Esophagus squamous epithelium (tissue), 5 donors: ENCODE measurements at regions not wholly inside any gene's neighbourhood (a gene's known extent, or its start where the extent isn't known, plus 50 kb on each side); places are given as distances from the start of the nearest gene placed in this dataset.
"Not testable (repeated sequence)": the region's sequence is repeated elsewhere in the genome, so short reads cannot be mapped to it uniquely, and the experiment has no call there.

Source experiments
- DNase-seq: peaks from one replicate; lab custom pipeline; 2025; lab: John Stamatoyannopoulos, UW
- H3K27ac ChIP-seq, 4 donors: fragments of 200-600 bp; sonication (generic); one replicate each; pipeline ENCODE4 v1.5.1; 2016 to 2019; ENCODE audit warnings: mild to moderate bottlenecking in 1 of 4
- H3K27me3 ChIP-seq, 4 donors: fragments of 200-600 bp; sonication (generic); 1 replicate in 3 of 4; 2 replicates in 1 of 4; pipeline versions ENCODE4 v1.5.1 to v1.6.0; 2017 to 2021; ENCODE audit warnings: antibody characterized with exemption in 1 of 4
- H3K36me3 ChIP-seq, 3 donors: fragments of 200-600 bp; sonication (generic); one replicate each; pipeline ENCODE4 v1.5.1; 2016 to 2019
- H3K4me1 ChIP-seq, 3 donors: fragments of 200-600 bp; sonication (generic); one replicate each; pipeline ENCODE4 v1.5.1; 2017 to 2019
- H3K4me3 ChIP-seq, 4 donors: fragments of 200-600 bp; sonication (generic); 1 replicate in 3 of 4; 2 replicates in 1 of 4; pipeline ENCODE4 v1.5.1; 2016 to 2019; ENCODE audit warnings: mild to moderate bottlenecking in 2 of 4, moderate library complexity in 1 of 4
- H3K9me3 ChIP-seq, 3 donors: fragments of 200-600 bp; sonication (generic); one replicate each; pipeline ENCODE4 v1.5.1; 2016 to 2019
- CTCF ChIP-seq, 6 experiments: fragments of 450-650 bp in 4 of 6; fragments of 200-600 bp in 2 of 6; sonication (generic) in 2 of 6; IDR thresholded peaks; one replicate each; pipeline ENCODE4 v1.5.1; 2016 to 2019; ENCODE audit warnings: antibody characterized with exemption in 6 of 6, mild to moderate bottlenecking in 4 of 6, moderate library complexity in 4 of 6
- POLR2A ChIP-seq, 4 donors: fragments of 450-650 bp; IDR thresholded peaks; one replicate each; pipeline ENCODE4 v1.6.1; 2017; ENCODE audit warnings: antibody characterized with exemption in 4 of 4, mild to moderate bottlenecking in 4 of 4, moderate library complexity in 3 of 4
- WGBS, 2 donors: methylation state at CpG; one replicate each; pipeline ENCODE4 v1.1.5; 2018; 5-methylcytosine and 5-hydroxymethylcytosine counted together
- intact Hi-C: fragments of 100-400 bp; cut with DNase I; formaldehyde crosslinking; loops from one replicate; pipeline ENCODE4 v1.15.0; 2022
- donor health status: DM: yes; HTN: yes; CAD: no.

DNA sequence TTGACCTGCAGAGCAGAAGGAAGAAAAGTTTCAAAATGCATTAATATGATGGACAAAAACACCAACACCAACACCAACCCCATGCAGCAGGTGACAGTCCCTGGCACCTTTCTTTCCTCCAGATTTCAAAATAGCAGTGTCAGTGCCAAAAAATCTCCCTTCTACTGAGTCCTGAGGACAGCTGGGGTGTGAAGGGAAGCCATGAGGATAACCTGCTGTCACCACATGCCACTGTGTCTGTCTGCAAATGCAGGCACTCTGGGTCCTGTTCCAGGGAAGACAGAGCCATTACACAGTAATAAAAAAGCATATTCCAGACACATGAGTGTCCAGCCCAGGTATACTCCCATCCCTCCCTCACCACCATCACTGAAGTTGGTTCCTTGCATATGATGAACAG is 187.5 kb downstream of the BMP15 start:
- no peaks in the 10 kb centered on the region for H3K27me3 ChIP-seq
- H3K36me3 ChIP-seq = no peaks in the 10 kb centered on the region
- TF ChIP-seq CTCF (IDR thresholded peaks at IDR 0.05) = no peak
- no peak for TF ChIP-seq POLR2A (IDR thresholded peaks at IDR 0.05)
- no peak overlapping the region for H3K27ac ChIP-seq
- H3K9me3 ChIP-seq = no peaks in the 10 kb centered on the region
- no peak for DNase-seq
- intact Hi-C loops = no loop called here
- no peaks in the 10 kb centered on the region for H3K4me1 ChIP-seq
- H3K4me3 ChIP-seq = no peak overlapping the region

DNA sequence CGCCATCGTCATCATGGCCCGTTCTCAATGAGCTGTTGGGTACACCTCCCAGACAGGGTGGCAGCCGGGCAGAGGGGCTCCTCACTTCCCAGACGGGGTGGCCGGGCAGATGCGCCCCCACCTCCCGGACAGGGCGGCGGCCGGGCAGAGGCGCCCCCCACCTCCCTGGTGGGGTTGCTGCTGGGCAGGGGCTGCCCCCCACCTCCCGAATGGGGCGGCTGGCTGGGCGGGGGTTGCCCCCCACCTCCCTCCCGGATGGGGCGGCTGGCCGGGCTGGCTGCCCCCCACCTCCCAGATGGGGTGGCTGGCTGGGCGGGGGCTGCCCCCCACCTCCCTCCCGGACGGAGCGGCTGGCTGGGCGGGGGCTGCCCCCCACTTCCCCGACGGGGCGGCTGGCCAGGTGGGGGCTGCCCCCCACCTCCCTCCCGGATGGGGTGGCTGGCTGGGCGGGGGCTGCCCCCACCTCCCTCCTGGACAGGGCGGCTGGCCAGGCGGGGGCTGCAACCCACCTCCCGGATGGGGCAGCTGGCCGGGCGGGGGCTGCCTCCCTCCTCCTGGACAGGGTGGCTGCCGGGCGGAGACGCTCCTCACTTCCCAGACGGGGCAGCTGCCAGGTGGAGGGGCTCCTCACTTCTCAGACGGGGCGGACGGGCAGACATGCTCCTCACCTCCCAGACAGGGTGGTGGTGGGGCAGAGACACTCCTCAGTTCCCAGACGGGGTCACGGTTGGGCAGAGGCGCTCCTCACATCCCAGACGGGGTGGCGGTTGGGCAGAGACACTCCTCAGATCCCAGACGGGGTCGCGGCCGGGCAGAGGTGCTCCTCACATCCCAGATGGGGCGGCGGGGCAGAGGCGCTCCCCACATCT is 208.8 kb downstream of the BMP15 start:
- DNase-seq, H3K27ac ChIP-seq, intact Hi-C loops, H3K4me1 ChIP-seq, H3K27me3 ChIP-seq, H3K9me3 ChIP-seq, H3K36me3 ChIP-seq, H3K4me3 ChIP-seq: not testable (repeated sequence)
- 95 to 100% methylated on average over 3 of the region's 52 CpGs for WGBS, 2 donors

- WGBS, 2 donors = 100% methylated on average over 1 of the region's 4 CpGs; no CpG with 5 or more reads in 1 of the 2 donors
- H3K27ac ChIP-seq, H3K4me1 ChIP-seq, DNase-seq, H3K9me3 ChIP-seq, H3K27me3 ChIP-seq, H3K36me3 ChIP-seq, H3K4me3 ChIP-seq, intact Hi-C loops: not testable (repeated sequence)
Observed at GRCh38 chrX:51125743-51126142, 206.9 kb upstream of the NUDT10 start.

GRCh38 chrX:51144828-51145442 is 187.7 kb upstream of the NUDT10 start:
- intact Hi-C loops = no loop called here
- no peak for DNase-seq
- H3K36me3 ChIP-seq = no peaks in the 10 kb centered on the region
- H3K4me3 ChIP-seq = no peak overlapping the region
- H3K27ac ChIP-seq = no peak overlapping the region
- H3K27me3 ChIP-seq = no peaks in the 10 kb centered on the region
- WGBS, 2 donors = 0 to 21% methylated on average over 1 to 3 of the region's 3 CpGs
- no peaks in the 10 kb centered on the region for H3K4me1 ChIP-seq
- H3K9me3 ChIP-seq = no peaks in the 10 kb centered on the region
- TF ChIP-seq POLR2A (IDR thresholded peaks at IDR 0.05) = no peak
- peak; percentile 20 to 57 (median 30) for TF ChIP-seq CTCF (IDR thresholded peaks at IDR 0.05)

DNA sequence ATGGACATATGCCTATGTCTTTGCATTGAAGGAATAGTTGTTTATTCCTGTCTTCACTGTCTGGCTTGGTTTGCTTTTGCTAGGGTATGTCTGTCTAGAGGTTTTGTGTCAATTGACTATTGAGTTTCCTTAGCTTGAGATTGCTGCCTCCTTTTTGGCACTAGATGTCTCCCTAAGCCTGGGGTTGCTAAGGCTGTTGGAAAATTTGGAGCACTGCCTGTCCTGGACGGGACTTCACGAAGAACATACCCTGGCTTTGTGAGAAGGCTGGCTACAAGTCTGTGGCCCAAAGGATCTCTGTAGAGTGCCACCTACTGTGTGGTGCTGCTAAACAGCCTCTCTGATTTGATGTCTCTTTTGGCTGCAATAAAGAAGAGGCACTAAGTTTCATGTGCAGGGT is 183.8 kb upstream of the NUDT10 start:
- Histone ChIP-seq H3K36me3 (no peaks in the 10 kb centered on the region), H3K4me1 (no peaks in the 10 kb centered on the region), H3K4me3 (no peak overlapping the region), H3K9me3 (no peaks in the 10 kb centered on the region), H3K27me3 (no peaks in the 10 kb centered on the region), H3K27ac (no peak overlapping the region)
- TF ChIP-seq POLR2A (IDR thresholded peaks at IDR 0.05) = no peak
- TF ChIP-seq CTCF (IDR thresholded peaks at IDR 0.05) = no peak
- 23% methylated on average over 2 of the region's 2 CpGs; no CpG with 5 or more reads in 1 of the 2 donors for WGBS, 2 donors
- no peak for DNase-seq
- intact Hi-C loops = no loop called here

DNA sequence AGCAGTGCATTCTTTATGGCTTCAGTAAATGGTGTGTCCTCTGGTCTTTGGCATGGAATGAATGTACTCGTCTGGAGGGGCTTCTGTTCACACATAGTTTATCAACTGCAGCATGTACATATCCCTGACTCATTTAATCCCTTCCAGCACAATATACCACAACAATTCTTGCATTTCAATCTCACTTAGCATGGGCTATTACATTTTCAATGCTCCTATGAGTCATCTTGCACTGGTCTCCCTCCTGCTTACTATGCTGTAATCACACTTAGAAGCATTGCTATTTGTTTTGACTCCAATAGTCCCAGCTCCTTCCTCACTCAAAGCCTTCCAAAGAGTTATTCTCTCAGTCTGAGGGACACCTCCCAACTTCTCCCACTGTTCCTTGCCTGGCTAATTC is 180.9 kb upstream of the NUDT10 start:
- Histone ChIP-seq H3K4me3 (no peak overlapping the region), H3K9me3 (no peaks in the 10 kb centered on the region), H3K27ac (no peak overlapping the region), H3K27me3 (no peaks in the 10 kb centered on the region), H3K36me3 (no peaks in the 10 kb centered on the region), H3K4me1 (no peaks in the 10 kb centered on the region)
- no peak for TF ChIP-seq POLR2A (IDR thresholded peaks at IDR 0.05)
- no peak for TF ChIP-seq CTCF (IDR thresholded peaks at IDR 0.05)
- 11 to 38% methylated on average over 1 of the region's 1 CpG for WGBS, 2 donors
- intact Hi-C loops = no loop called here
- no peak for DNase-seq
